Right ventricle myocardium superior (tissue), 1 donor: ENCODE measurements at regions not wholly inside any gene's neighbourhood (a gene's known extent, or its start where the extent isn't known, plus 50 kb on each side); places are given as distances from the start of the nearest gene placed in this dataset.
"Not testable (repeated sequence)": the region's sequence is repeated elsewhere in the genome, so short reads cannot be mapped to it uniquely, and the experiment has no call there.

Source experiments
- ATAC-seq: fragments of 200-7000 bp; cut with Tn5 transposase; one replicate; pipeline ENCODE4 v1.9.1; 2020; ENCODE audit warnings: mild to moderate bottlenecking; ENCODE audit not compliant: poor library complexity
- DNase-seq: peaks from one replicate; pipeline ENCODE4 v3.0.0-alpha.2; 2020
- intact Hi-C: fragments of 100-400 bp; cut with DNase I; formaldehyde crosslinking; loops from one replicate; pipeline ENCODE4 v1.11.2; 2022
- donor health status: DM: no; HTN: yes; CAD: no; lungs with severe emphysema.

GRCh38 chr12:88706286-88706685 is 126.0 kb upstream of the KITLG start:
- ATAC-seq, result no peak
- DNase-seq, result no peak
- intact Hi-C loops, result no loop called here

DNA sequence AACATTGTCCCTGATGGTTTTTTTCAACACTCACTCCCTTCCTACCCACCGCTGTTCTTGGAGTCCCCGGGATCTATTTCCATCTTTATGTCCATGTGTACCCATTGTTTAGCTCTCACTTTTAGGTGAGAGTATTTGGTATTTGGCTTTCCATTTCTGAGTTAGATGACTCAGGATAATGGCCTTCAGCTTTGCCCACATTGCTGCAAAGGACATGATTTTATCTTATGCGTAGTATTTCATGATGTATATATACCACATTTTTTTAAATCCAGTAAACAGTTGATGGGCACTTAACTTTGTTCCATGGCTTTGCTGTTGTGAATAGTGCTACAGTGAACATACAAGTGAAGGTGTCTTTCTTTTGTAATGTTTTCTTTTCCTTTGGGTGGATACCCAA is 123.5 kb upstream of the KITLG start:
- DNase-seq (no peak), ATAC-seq (no peak)
- intact Hi-C loops, result no loop called here

DNA sequence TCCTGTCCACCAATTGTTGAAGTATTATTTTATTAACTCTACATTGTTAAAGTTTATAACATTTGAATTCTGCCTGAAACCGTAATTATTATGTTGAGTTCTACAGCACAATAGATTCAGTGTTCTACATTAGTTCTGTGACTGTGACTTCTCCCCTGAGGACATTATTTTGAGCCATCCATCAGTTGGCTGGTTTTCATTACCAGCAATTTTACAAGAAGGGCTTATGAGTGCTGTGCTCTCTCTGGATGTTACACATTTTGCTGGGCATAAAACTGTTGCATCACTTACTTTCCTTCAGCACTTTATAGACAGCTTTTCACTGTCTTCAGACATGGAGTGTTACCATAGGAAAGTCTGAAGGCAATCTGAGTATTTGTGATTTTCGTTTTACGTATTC is 118.2 kb upstream of the KITLG start:
- intact Hi-C loops, result no loop called here
- DNase-seq, result no peak
- ATAC-seq, result no peak

DNA sequence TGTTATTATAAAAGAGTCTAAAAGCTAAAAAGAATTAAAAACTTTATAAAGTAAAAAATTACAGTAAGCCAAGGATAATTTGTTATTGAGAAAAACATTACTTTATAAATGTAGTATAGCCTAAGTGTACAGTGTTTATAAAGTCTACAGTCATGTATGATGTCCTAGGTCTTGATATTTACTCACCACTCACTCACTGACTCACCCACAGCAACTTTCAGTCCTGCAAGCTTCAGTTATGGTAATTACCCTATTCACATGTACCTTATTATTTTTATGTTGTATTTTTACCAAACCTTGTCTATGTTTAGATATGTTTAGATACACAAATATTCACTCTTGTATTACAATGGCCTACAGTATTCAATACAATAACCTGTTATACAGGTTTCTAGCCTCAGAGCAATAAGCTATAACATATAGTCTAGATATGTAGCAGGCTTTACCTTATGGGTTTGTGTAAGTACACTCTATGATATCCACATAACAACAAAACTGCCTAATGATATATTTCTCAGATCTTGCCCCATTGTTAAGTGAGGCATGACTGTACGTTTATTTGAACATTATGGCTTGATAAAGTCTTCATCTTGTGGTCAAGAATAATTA is 113.7 kb upstream of the KITLG start:
- no peak for DNase-seq
- intact Hi-C loops, result no loop called here
- ATAC-seq, result no peak

DNA sequence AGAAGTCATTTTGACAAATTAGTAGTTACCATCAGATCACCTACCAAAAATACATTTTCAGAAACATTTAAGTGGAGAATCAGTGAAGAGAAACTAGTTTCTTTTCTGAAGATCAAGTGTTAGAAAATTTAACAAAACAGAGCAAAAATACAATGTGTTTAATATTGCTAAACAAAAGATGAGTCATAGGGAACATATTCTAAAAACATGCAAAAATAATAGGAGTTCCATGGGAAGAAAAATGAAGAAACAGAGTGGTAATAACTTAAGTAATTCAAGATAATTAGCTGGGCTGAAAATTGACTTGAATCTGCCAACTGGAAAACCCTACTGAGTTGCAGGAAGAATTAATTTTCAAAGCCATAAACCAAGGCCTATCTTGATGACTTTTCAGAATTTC is 111.5 kb upstream of the KITLG start:
- DNase-seq, result no peak
- intact Hi-C loops, result no loop called here
- ATAC-seq, result no peak

- no peak for DNase-seq
- intact Hi-C loops, result no loop called here
- no peak for ATAC-seq
Observed at GRCh38 chr12:88684610-88685009, 104.3 kb upstream of the KITLG start.

DNA sequence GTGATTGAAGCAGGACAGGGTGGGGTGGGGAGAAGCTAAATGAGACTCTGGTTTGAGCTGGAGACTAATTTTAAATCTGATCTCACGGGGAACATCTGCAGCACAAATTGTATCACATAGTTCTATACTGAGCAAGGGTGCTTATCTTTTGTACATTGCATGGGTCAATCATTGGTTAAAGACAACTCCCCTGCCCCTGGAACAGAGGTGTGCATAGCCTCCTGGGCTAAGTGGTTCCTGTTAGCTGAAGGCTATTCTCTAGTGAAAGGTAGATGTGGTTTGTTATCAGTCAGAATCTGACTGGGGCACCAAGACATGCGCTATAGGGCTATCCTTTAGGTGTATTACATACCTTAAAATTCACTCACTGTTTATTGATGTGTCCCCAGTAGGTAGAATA is 103.9 kb upstream of the KITLG start:
- ATAC-seq, result no peak
- intact Hi-C loops, result no loop called here
- no peak for DNase-seq

DNA sequence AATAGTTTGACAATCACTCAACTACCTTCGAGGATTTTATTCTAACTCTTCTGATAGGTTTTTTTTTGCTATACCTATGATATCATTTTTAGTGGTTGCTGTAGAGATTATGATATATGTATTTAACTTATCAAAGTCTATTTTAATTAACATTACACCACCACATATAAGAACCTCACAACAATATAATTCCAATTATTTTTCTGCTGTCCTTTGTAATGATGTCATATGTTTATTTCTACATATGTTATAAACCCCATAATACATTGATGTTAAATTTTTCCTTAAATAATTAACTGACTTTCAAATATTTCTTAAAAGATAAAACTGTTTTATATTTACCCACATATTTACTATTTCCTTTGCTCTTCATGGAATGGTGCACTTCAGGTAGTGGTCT is 103.4 kb upstream of the KITLG start:
- no peak for ATAC-seq
- intact Hi-C loops, result no loop called here
- no peak for DNase-seq

DNA sequence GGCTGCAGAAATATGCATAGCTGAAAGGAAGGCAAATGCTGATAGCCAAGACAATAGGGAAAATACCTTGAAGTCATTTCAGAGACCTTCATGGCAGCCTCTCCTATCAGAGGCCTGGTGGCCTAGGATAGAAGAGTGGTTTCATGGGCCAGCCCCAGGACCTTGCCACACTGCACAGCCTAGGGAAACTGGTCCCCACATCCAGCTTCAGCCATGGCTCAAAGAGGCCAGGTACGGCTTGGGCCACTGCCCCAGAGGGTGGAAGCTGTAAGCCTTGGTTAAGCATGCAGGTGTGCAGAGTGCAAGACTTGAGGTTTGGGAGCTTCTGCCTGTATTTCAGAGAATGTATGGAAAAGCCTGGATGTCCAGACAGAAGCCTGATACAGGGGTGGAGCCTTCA is 101.0 kb upstream of the KITLG start:
- intact Hi-C loops, result no loop called here
- no peak for DNase-seq
- no peak for ATAC-seq

DNA sequence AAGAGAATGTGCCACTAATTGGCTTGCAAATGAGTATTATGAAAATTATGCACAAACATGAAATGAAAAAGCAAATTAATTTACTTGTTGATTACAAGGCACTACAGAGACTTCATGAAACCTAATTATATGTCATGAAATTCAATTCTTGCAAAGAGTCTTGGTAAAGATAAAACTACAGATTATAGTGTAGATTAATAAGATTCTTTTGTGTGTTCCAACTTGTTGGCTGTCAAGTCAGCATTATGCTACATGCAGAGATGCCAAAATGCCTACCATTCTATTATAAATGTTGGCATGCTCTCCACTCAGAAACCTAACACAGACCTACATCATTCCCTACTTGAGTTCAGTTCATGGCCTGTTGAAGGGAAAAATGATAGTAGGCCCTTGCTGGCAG is 97.2 kb upstream of the KITLG start:
- ATAC-seq (no peak), DNase-seq (no peak)
- intact Hi-C loops, result no loop called here

- DNase-seq, intact Hi-C loops, ATAC-seq: not testable (repeated sequence)
Observed at GRCh38 chr12:88667615-88668014, 87.3 kb upstream of the KITLG start.

GRCh38 chr12:88665071-88665470 is 84.8 kb upstream of the KITLG start:
- ATAC-seq (no peak), DNase-seq (no peak)
- intact Hi-C loops, result no loop called here

DNA sequence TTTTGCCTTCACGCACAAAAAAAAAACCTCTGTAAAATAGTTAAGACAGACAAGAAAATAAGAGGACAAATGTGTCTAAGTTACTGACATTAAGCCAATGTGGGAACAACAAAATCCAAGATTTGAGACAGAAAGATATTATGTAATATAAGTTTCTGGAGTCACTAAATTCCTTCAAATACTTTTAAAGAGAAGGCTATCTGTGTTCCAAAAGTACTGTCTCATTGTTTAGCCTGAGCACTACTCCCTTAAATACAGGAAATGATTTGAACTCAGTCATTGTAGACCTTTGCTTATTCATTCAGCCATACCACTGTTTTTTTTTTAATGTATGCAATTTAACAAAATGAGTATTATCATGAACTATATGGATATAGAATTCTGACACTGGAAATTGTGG is 82.7 kb upstream of the KITLG start:
- DNase-seq (no peak), ATAC-seq (no peak)
- intact Hi-C loops, result no loop called here

GRCh38 chr12:88662093-88662492 is 81.8 kb upstream of the KITLG start:
- no peak for ATAC-seq
- no peak for DNase-seq
- intact Hi-C loops, result no loop called here

GRCh38 chr12:88658009-88658408 is 77.7 kb upstream of the KITLG start:
- DNase-seq (no peak), ATAC-seq (peak; percentile 55)
- intact Hi-C loops, result no loop called here

DNA sequence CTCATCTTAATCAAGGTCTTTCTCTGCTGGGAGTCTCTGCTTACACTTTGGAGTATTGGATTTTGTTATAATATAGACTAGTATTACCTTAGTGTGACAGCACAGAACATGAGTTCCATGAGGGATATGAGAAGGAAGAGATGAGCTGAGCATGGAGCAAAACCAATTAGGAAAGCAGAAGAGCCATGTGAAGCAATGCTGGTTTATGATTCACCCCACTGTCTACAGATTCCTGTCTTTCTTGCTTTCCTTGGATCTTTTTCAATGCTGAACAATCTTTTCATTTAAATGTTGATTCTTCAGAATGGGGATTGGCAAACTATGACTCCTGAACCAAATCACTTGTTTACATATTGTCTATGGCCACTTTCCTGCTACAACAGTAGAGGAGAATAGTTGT is 70.4 kb upstream of the KITLG start:
- no peak for ATAC-seq
- DNase-seq, result no peak
- intact Hi-C loops, result no loop called here

- intact Hi-C loops, result no loop called here
- ATAC-seq (no peak), DNase-seq (no peak)
Observed at GRCh38 chr12:88648625-88649024, 68.4 kb upstream of the KITLG start.

- ATAC-seq (no peak), DNase-seq (no peak)
- intact Hi-C loops, result no loop called here
Observed at GRCh38 chr12:88646824-88647223, 66.6 kb upstream of the KITLG start.

- DNase-seq, result no peak
- ATAC-seq, result no peak
- intact Hi-C loops, result no loop called here
Observed at GRCh38 chr12:88645816-88646215, 65.5 kb upstream of the KITLG start.

- DNase-seq (no peak), ATAC-seq (no peak)
- intact Hi-C loops, result no loop called here
Observed at GRCh38 chr12:88644946-88645702, 64.9 kb upstream of the KITLG start.

- peak; percentile 41 for ATAC-seq
- intact Hi-C loops, result no loop called here
- no peak for DNase-seq
Observed at GRCh38 chr12:88643685-88644084, 63.4 kb upstream of the KITLG start.
